ENCODE measurements at regions not wholly inside any gene's neighbourhood (a gene's known extent, or its start where the extent isn't known, plus 50 kb on each side); places are given as distances from the start of the nearest gene placed in this dataset.
"Not testable (repeated sequence)": the region's sequence is repeated elsewhere in the genome, so short reads cannot be mapped to it uniquely, and the experiment has no call there.

- H3K4me3 ChIP-seq (ENCODE audit: low read depth, low read length), result no peak overlapping the region
- DNase-seq (ENCODE audit: low read depth), result no peak
- no peak for TF ChIP-seq CTCF (IDR thresholded peaks at IDR 0.05; ENCODE audit: low read depth, low read length, missing control alignments)
These were observed 287.3 kb downstream of the MREG start for GRCh38 chr2:215726070-215726469.

- no peak overlapping the region for H3K4me3 ChIP-seq (ENCODE audit: low read depth, low read length)
- no peak for TF ChIP-seq CTCF (IDR thresholded peaks at IDR 0.05; ENCODE audit: low read depth, low read length, missing control alignments)
- DNase-seq (ENCODE audit: low read depth), result no peak
These were observed 288.3 kb upstream of the FN1 start for GRCh38 chr2:215724146-215724545.

DNA sequence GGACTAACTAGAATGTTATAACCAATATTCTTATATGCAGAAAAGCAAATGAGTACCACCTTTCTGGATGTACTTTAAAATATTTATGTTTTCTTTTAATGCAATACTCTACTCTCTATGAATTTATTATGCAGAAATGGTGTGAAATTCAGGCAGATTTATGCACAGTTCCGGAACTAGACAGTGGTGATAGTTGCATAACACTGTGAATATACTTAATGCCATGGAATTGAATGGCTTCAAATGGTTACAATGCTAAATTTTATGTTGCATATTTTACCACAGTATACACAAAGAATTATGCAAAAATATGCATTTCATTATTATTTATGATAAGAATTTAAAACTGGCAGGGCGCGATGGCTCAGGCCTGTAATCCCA, 287.8 kb upstream of the FN1 start:
- H3K4me3 ChIP-seq (ENCODE audit: low read depth, low read length), result no peak overlapping the region
- no peak for TF ChIP-seq CTCF (IDR thresholded peaks at IDR 0.05; ENCODE audit: low read depth, low read length, missing control alignments)
- no peak for DNase-seq (ENCODE audit: low read depth)

- DNase-seq (ENCODE audit: low read depth), result no peak
- TF ChIP-seq CTCF (IDR thresholded peaks at IDR 0.05; ENCODE audit: low read depth, low read length, missing control alignments), result no peak
- no peak overlapping the region for H3K4me3 ChIP-seq (ENCODE audit: low read depth, low read length)
These were observed 287.2 kb upstream of the FN1 start for GRCh38 chr2:215722986-215723630.

DNA sequence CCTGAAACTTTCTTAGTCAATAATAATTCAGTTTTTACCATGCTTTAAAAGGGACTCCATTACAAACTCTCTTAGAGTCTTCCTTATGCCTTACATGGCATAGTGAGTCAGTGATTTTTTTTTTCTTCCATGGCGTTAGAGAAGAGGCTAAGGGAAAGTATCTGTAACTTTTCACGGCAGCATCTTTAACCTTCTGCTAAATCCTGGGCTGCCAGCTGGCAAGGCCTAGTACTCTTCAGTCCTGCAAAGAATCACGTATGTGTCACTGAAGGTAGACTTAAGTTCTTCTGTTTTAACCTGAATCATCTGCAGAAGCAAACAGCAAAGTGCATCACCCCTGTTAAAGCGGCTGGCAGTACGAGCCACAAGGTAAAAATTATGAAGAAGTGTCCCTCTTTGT, 286.3 kb upstream of the FN1 start:
- TF ChIP-seq CTCF (IDR thresholded peaks at IDR 0.05; ENCODE audit: low read depth, low read length, missing control alignments), result no peak
- no peak overlapping the region for H3K4me3 ChIP-seq (ENCODE audit: low read depth, low read length)
- DNase-seq (ENCODE audit: low read depth), result no peak

- not testable (repeated sequence) for H3K4me3 ChIP-seq (ENCODE audit: low read depth, low read length); DNase-seq (ENCODE audit: low read depth)
These were observed 285.6 kb upstream of the FN1 start for GRCh38 chr2:215721515-215721914.

- no peak for TF ChIP-seq CTCF (IDR thresholded peaks at IDR 0.05; ENCODE audit: low read depth, low read length, missing control alignments)
- no peak overlapping the region for H3K4me3 ChIP-seq (ENCODE audit: low read depth, low read length)
- DNase-seq (ENCODE audit: low read depth), result no peak
These were observed 283.0 kb upstream of the FN1 start for GRCh38 chr2:215718890-215719289.

Data from GM12864 (cell line).